ENCODE measurements at regions not wholly inside any gene's neighbourhood (a gene's known extent, or its start where the extent isn't known, plus 50 kb on each side); places are given as distances from the start of the nearest gene placed in this dataset.

DNA sequence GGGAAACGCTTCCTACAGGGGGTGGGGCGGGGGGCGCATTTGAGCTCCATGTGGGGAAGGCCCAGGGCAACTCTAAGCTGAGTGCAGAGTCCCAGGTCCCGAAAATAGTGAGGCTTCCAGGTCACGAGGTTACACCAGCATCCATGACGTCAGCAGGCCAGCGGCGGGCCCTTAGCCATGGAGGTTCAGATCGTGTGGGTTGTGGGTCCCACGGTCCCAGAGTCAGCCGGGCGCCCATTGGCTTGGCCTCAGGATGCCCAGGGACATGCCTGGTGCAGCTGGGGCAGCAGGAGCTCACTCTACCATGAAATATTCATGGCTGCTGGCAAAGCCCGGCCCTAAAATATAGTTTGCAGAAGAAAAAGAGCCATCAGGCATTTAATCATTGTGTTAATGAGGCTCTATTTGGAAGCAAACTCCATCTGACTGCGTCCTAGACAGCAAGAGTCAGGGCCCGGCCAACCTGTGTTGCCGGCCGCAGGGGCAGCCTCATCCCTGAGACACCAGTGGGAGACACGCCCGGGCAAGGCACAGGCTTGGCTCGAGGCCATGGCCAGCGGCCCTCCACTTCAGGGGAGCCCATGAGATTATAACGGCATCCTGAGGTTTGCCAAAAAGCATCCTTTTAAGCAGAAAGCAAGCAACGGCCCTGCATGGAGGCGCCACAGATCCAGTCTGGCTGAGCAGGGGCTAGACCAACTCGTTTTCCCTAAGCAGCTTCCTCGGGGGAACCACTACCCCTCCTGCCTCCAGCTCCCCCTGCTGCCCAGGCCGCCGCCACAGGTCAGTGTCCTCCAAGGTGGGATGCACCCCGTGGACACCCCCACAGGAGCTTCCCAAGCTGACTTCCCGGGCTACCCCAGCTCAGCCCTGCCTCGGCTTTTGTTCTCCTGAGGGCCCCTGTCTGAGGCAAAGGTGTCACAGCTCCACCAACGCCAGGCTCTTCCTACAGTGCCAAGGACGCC, 108.9 kb upstream of the PPP1R26 start:
- TF ChIP-seq EZH2 (IDR thresholded peaks at IDR 0.05) = no peak
- no peak overlapping the region for H3K4me3 Mint-ChIP-seq
- no peak overlapping the region for H3K27ac Mint-ChIP-seq
- Histone ChIP-seq H3K79me2 (ENCODE audit: low read depth) (no peaks in the 10 kb centered on the region), H3K4me1 (peaks cover 9% of the 10 kb centered on the region), H3K4me2 (no peak overlapping the region), H3F3A (ENCODE audit: low read depth) (peaks cover 5% of the 10 kb centered on the region), H3K9ac (no peak overlapping the region), H3K27ac (no peak overlapping the region), H3K36me3 (no peaks in the 10 kb centered on the region), H4K20me1 (ENCODE audit: low read depth) (no peaks in the 10 kb centered on the region), H2AFZ (replicated peaks) (no peak overlapping the region), H3K27me3 (no peaks in the 10 kb centered on the region), H3K4me3 (no peak overlapping the region), H3K9me3 (ENCODE audit: low read depth) (no peaks in the 10 kb centered on the region)
- H3K27me3 Mint-ChIP-seq (ENCODE audit: insufficient read depth, low read depth) = peaks cover 8% of the 10 kb centered on the region
- no peaks in the 10 kb centered on the region for H3K9me3 Mint-ChIP-seq
- DNase-seq (ENCODE audit: low spot score) = no peak
- peaks cover 17% of the 10 kb centered on the region for H3K4me1 Mint-ChIP-seq
- no peaks in the 10 kb centered on the region for H3K36me3 Mint-ChIP-seq

DNA sequence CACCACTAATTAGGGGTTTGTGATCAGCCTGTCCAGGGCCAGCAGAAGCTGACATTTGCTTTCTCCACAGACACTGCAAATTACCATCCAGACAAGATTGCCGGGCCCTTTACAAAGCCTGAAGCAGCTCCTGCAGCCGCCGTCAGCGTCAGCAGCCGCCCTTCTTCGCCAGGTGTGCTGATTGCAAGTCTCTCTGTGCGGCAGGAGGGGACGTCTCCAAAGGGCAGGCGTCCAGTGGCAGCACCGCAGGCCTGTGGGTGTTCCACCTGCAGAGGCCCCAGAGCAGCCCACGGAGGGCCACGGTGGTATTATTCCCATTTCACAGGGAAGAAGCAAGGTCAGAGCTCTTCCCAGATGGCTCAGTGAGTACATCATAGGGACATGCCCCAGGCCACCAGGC, 108.0 kb upstream of the PPP1R26 start:
- no peaks in the 10 kb centered on the region for H3K9me3 ChIP-seq (ENCODE audit: low read depth)
- no peak overlapping the region for H3K4me2 ChIP-seq
- H2AFZ ChIP-seq (replicated peaks) = no peak overlapping the region
- no peak overlapping the region for H3K27ac ChIP-seq
- Mint-ChIP-seq H3K36me3 (no peaks in the 10 kb centered on the region), H3K4me3 (no peak overlapping the region), H3K27ac (no peak overlapping the region), H3K9me3 (no peaks in the 10 kb centered on the region), H3K4me1 (peaks cover 9% of the 10 kb centered on the region), H3K27me3 (ENCODE audit: insufficient read depth, low read depth) (peaks cover 5% of the 10 kb centered on the region)
- no peaks in the 10 kb centered on the region for H3K79me2 ChIP-seq (ENCODE audit: low read depth)
- DNase-seq (ENCODE audit: low spot score) = no peak
- no peak overlapping the region for H3K4me3 ChIP-seq
- no peaks in the 10 kb centered on the region for H3K36me3 ChIP-seq
- H3F3A ChIP-seq (ENCODE audit: low read depth) = no peaks in the 10 kb centered on the region
- no peaks in the 10 kb centered on the region for H3K27me3 ChIP-seq
- no peak overlapping the region for H3K9ac ChIP-seq
- no peak for TF ChIP-seq EZH2 (IDR thresholded peaks at IDR 0.05)
- TF ChIP-seq, protein P1, sequence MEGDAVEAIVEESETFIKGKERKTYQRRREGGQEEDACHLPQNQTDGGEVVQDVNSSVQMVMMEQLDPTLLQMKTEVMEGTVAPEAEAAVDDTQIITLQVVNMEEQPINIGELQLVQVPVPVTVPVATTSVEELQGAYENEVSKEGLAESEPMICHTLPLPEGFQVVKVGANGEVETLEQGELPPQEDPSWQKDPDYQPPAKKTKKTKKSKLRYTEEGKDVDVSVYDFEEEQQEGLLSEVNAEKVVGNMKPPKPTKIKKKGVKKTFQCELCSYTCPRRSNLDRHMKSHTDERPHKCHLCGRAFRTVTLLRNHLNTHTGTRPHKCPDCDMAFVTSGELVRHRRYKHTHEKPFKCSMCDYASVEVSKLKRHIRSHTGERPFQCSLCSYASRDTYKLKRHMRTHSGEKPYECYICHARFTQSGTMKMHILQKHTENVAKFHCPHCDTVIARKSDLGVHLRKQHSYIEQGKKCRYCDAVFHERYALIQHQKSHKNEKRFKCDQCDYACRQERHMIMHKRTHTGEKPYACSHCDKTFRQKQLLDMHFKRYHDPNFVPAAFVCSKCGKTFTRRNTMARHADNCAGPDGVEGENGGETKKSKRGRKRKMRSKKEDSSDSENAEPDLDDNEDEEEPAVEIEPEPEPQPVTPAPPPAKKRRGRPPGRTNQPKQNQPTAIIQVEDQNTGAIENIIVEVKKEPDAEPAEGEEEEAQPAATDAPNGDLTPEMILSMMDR (IDR thresholded peaks at IDR 0.05) = no peak
- TF ChIP-seq EZH2phosphoT487 (IDR thresholded peaks at IDR 0.05) = no peak
- H3K4me1 ChIP-seq = peaks cover 1% of the 10 kb centered on the region
- H4K20me1 ChIP-seq (ENCODE audit: low read depth) = no peaks in the 10 kb centered on the region

DNA sequence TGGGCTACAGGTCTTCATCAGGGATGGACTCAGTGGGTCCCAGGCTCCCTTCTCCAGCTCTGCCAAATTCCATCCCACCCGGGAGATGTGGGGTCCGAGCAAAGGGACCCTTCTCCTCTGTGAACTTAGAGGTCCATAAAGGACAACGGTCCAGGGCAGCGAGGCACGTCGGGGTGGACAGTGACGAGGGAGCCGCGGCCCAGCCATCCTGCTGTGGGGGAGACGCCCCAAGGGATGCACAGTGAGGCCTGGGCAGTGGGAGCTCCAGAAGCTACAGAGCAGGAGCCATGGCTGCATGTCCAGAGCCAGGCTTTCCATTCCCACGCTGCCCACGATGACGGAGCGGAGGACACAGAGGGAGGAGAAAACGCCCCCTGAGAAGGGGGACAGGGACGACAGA, 107.5 kb upstream of the PPP1R26 start:
- H3K9me3 Mint-ChIP-seq = no peaks in the 10 kb centered on the region
- TF ChIP-seq EZH2 (IDR thresholded peaks at IDR 0.05) = no peak
- H3K9me3 ChIP-seq (ENCODE audit: low read depth) = no peaks in the 10 kb centered on the region

DNA sequence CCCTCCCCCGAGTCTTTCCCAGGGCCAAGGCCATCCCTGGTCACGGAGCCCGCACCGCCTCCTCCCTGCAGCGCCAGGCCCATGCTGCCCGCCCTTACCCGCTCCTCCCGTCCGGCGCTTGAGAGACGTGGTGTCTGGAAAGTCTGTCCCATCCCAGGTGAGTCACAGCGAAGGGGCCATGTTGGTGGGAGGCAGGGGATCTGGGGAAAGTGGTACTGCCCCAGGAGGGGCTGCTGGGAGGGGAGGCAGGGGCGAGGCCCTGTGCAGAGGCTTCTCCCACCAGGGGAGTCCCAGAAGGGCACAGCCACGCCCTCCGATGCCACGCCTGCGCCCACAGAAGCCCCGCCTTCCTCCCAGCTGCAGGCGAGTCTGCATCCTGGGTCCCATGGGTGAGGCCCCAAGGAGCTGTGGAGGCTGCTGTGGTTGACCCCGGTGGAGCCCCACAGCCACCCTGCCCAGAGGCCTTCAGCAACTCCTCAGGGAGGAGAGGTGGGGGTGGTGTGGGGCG, 107.0 kb upstream of the PPP1R26 start:
- no peaks in the 10 kb centered on the region for H3K79me2 ChIP-seq (ENCODE audit: low read depth)
- H3K4me1 ChIP-seq = no peaks in the 10 kb centered on the region
- H3K9me3 ChIP-seq (ENCODE audit: low read depth) = no peaks in the 10 kb centered on the region
- H3K4me3 Mint-ChIP-seq = no peak overlapping the region
- H4K20me1 ChIP-seq (ENCODE audit: low read depth) = no peaks in the 10 kb centered on the region
- no peak overlapping the region for H3K4me2 ChIP-seq
- H2AFZ ChIP-seq (replicated peaks) = no peak overlapping the region
- H3F3A ChIP-seq (ENCODE audit: low read depth) = no peaks in the 10 kb centered on the region
- no peak overlapping the region for H3K9ac ChIP-seq
- peaks cover 5% of the 10 kb centered on the region for H3K27me3 Mint-ChIP-seq (ENCODE audit: insufficient read depth, low read depth)
- H3K9me3 Mint-ChIP-seq = no peaks in the 10 kb centered on the region
- H3K4me1 Mint-ChIP-seq = peaks cover 9% of the 10 kb centered on the region
- no peak for DNase-seq (ENCODE audit: low spot score)
- H3K36me3 Mint-ChIP-seq = no peaks in the 10 kb centered on the region
- H3K27ac ChIP-seq = no peak overlapping the region
- H3K36me3 ChIP-seq = no peaks in the 10 kb centered on the region
- no peaks in the 10 kb centered on the region for H3K27me3 ChIP-seq
- TF ChIP-seq EZH2 (IDR thresholded peaks at IDR 0.05) = no peak
- TF ChIP-seq, protein P1 (IDR thresholded peaks at IDR 0.05) = no peak
- no peak for TF ChIP-seq EZH2phosphoT487 (IDR thresholded peaks at IDR 0.05)
- H3K4me3 ChIP-seq = no peak overlapping the region
- H3K27ac Mint-ChIP-seq = no peak overlapping the region

More for the DNA sequence above, 107.5 kb upstream of the PPP1R26 start:
- H3K36me3 Mint-ChIP-seq = no peaks in the 10 kb centered on the region
- Histone ChIP-seq H3K9ac (no peak overlapping the region), H3K27ac (no peak overlapping the region), H3K4me1 (no peaks in the 10 kb centered on the region), H4K20me1 (ENCODE audit: low read depth) (no peaks in the 10 kb centered on the region), H2AFZ (replicated peaks) (no peak overlapping the region), H3F3A (ENCODE audit: low read depth) (no peaks in the 10 kb centered on the region), H3K27me3 (no peaks in the 10 kb centered on the region), H3K79me2 (ENCODE audit: low read depth) (no peaks in the 10 kb centered on the region), H3K36me3 (no peaks in the 10 kb centered on the region), H3K4me3 (no peak overlapping the region), H3K4me2 (no peak overlapping the region)
- DNase-seq (ENCODE audit: low spot score) = no peak
- H3K27ac Mint-ChIP-seq = no peak overlapping the region
- H3K27me3 Mint-ChIP-seq (ENCODE audit: insufficient read depth, low read depth) = peaks cover 5% of the 10 kb centered on the region
- peaks cover 9% of the 10 kb centered on the region for H3K4me1 Mint-ChIP-seq
- H3K4me3 Mint-ChIP-seq = no peak overlapping the region
